ENCODE measurements at regions not wholly inside any gene's neighbourhood (a gene's known extent, or its start where the extent isn't known, plus 50 kb on each side); places are given as distances from the start of the nearest gene placed in this dataset.

DNA sequence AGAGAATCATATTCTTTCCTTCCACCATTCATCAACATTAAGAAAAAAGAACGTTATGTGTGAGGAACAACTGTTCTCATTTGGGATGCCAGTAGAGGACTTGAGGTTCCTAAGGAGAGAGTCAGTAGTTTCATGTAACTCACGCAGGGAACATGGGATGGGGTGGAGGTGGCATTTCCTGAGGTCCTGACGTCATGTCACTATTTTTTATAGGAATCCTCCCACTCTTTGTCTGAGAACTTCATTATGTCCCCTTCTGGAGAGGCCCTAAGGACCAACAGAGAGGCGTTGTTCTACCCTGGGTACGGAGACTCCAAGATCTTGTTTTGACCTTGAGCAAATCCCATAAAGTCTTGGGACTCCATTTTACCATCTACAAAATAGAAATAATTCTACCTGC lies 211.7 kb upstream of the SOX9 start:
- Histone ChIP-seq H3K4me3 (replicated peaks; ENCODE audit: low read depth, low read length) (no peak overlapping the region), H3K27me3 (replicated peaks; ENCODE audit: control insufficient read depth, insufficient read depth, low read length) (no peaks in the 10 kb centered on the region), H3K36me3 (ENCODE audit: control insufficient read depth, insufficient read depth, low read length) (no peaks in the 10 kb centered on the region)
- TF ChIP-seq, protein P1, sequence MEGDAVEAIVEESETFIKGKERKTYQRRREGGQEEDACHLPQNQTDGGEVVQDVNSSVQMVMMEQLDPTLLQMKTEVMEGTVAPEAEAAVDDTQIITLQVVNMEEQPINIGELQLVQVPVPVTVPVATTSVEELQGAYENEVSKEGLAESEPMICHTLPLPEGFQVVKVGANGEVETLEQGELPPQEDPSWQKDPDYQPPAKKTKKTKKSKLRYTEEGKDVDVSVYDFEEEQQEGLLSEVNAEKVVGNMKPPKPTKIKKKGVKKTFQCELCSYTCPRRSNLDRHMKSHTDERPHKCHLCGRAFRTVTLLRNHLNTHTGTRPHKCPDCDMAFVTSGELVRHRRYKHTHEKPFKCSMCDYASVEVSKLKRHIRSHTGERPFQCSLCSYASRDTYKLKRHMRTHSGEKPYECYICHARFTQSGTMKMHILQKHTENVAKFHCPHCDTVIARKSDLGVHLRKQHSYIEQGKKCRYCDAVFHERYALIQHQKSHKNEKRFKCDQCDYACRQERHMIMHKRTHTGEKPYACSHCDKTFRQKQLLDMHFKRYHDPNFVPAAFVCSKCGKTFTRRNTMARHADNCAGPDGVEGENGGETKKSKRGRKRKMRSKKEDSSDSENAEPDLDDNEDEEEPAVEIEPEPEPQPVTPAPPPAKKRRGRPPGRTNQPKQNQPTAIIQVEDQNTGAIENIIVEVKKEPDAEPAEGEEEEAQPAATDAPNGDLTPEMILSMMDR (IDR thresholded peaks at IDR 0.05; ENCODE audit: insufficient read depth, low read length, poor library complexity, severe bottlenecking): no peak
- no peak for DNase-seq (ENCODE audit: extremely low read depth, insufficient read length)

DNA sequence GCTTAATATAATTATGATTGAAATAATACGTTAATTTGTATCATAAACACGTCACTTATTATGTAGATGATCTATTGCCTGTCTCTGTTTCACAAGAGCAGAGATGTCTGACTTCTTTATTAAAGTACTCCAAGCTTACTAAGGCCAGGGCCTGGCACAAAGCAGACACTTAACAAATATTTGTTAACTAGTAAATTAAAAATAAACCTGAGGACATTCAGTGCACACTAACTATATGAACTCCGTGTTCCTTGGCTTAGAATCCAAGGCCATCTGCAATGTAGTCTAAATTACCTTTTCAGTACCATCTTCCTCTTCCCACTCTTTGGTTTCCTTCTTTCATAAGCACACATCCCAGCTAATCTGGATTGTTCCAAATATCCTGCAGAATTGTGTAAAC lies 210.8 kb upstream of the SOX9 start:
- no peaks in the 10 kb centered on the region for H3K27me3 ChIP-seq (replicated peaks; ENCODE audit: control insufficient read depth, insufficient read depth, low read length)
- DNase-seq (ENCODE audit: extremely low read depth, insufficient read length): no peak
- no peaks in the 10 kb centered on the region for H3K36me3 ChIP-seq (ENCODE audit: control insufficient read depth, insufficient read depth, low read length)
- no peak overlapping the region for H3K4me3 ChIP-seq (replicated peaks; ENCODE audit: low read depth, low read length)
- TF ChIP-seq, protein P1 (IDR thresholded peaks at IDR 0.05; ENCODE audit: insufficient read depth, low read length, poor library complexity, severe bottlenecking): no peak

DNA sequence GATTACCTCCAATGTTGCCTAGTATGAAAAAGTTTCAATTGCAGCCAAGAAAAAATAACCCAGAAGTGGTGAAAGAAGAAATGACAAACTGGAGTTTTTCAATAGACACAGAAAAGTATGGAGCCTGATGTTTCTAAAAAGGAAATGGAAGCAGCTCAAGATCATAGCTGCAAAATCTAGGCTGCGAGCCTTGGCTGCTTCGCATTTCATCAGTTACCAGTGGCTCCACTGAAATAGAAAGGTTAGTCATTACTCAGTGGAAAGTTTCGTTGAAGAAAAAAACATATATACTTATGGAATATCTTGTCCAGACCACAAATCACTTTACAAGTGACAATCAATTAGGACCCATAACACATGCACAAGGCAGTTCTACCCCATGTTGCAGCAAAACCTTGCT lies 206.8 kb upstream of the SOX9 start:
- Histone ChIP-seq H3K36me3 (ENCODE audit: control insufficient read depth, insufficient read depth, low read length) (no peaks in the 10 kb centered on the region), H3K27me3 (replicated peaks; ENCODE audit: control insufficient read depth, insufficient read depth, low read length) (no peaks in the 10 kb centered on the region), H3K4me3 (replicated peaks; ENCODE audit: low read depth, low read length) (no peak overlapping the region)
- TF ChIP-seq, protein P1 (IDR thresholded peaks at IDR 0.05; ENCODE audit: insufficient read depth, low read length, poor library complexity, severe bottlenecking): no peak
- no peak for DNase-seq (ENCODE audit: extremely low read depth, insufficient read length)

DNA sequence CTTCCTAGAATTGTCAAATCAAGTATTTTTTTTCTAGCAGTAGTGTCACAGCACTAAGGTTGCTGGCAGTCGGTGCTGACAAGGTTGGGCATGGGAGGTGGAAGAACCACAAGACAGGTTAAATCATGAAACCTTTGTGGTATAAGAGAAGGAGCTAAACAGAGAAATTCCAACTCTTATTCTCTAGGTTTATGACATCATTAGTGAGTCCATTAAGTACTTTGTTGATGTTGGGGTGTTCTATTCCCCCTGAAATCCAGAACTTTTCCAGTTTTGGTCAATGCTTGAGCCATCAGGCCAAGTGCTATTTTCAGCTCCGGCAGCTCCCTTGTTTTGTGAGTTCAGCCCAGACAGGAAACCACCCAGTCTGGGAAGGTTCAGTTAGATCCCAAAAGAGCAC lies 206.0 kb upstream of the SOX9 start:
- no peak for DNase-seq (ENCODE audit: extremely low read depth, insufficient read length)
- no peaks in the 10 kb centered on the region for H3K36me3 ChIP-seq (ENCODE audit: control insufficient read depth, insufficient read depth, low read length)
- TF ChIP-seq, protein P1 (IDR thresholded peaks at IDR 0.05; ENCODE audit: insufficient read depth, low read length, poor library complexity, severe bottlenecking): no peak
- H3K27me3 ChIP-seq (replicated peaks; ENCODE audit: control insufficient read depth, insufficient read depth, low read length): no peaks in the 10 kb centered on the region
- no peak overlapping the region for H3K4me3 ChIP-seq (replicated peaks; ENCODE audit: low read depth, low read length)

DNA sequence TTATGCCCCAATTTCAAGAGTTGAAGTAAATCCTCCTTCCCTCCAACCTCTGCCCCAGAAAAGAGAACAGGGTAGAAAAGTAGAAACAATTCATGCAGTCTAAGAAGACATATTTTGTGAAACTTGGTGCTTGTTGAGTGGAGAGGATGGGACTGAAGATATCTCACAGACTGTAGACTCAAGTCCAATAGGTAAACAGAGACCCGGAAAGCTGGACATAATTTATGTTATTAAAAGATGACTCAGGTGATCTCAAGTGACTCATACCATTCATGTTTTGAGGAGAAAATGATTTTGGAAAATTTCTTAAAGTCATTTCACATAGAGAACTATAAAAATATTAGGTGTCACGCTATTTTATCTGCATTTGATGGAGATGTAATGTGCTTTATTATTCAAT lies 203.1 kb upstream of the SOX9 start:
- DNase-seq (ENCODE audit: extremely low read depth, insufficient read length): no peak
- TF ChIP-seq, protein P1 (IDR thresholded peaks at IDR 0.05; ENCODE audit: insufficient read depth, low read length, poor library complexity, severe bottlenecking): no peak

DNA sequence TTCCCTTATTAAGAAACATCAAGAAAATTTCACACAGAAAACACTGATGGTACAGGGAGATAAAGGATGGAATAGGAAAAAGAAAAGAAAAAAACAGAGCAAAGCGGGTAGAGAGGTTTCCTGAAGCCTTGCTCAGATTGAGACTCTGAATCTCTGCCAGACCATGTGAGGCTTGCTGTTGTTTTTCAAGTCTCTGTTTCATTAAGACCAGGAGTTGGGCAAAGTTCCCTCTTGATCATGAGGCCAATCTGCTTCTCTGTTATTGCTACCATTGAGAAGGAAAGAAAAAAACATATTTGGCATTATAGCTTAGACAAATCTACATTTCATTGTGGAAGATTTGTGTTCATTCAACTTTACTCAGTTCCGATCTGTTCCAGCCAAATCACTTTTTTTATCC lies 201.6 kb upstream of the SOX9 start:
- no peak for DNase-seq (ENCODE audit: extremely low read depth, insufficient read length)
- Histone ChIP-seq H3K27me3 (replicated peaks; ENCODE audit: control insufficient read depth, insufficient read depth, low read length) (no peaks in the 10 kb centered on the region), H3K36me3 (ENCODE audit: control insufficient read depth, insufficient read depth, low read length) (no peaks in the 10 kb centered on the region), H3K4me3 (replicated peaks; ENCODE audit: low read depth, low read length) (no peak overlapping the region)
- TF ChIP-seq, protein P1 (IDR thresholded peaks at IDR 0.05; ENCODE audit: insufficient read depth, low read length, poor library complexity, severe bottlenecking): no peak

More for the DNA sequence above, 203.1 kb upstream of the SOX9 start:
- no peaks in the 10 kb centered on the region for H3K27me3 ChIP-seq (replicated peaks; ENCODE audit: control insufficient read depth, insufficient read depth, low read length)
- H3K36me3 ChIP-seq (ENCODE audit: control insufficient read depth, insufficient read depth, low read length): no peaks in the 10 kb centered on the region
- no peak overlapping the region for H3K4me3 ChIP-seq (replicated peaks; ENCODE audit: low read depth, low read length)

Data from GM06990 (cell line).